Stimulated activated effector memory CD8-positive, alpha-beta T cell treated with anti-CD3 and anti-CD28 coated beads, Interleukin-12 subunit alpha, Interleukin-12 subunit beta, amount 100 ng/mL, for 72 hours (primary cell): ENCODE measurements at regions not wholly inside any gene's neighbourhood (a gene's known extent, or its start where the extent isn't known, plus 50 kb on each side); places are given as distances from the start of the nearest gene placed in this dataset.

Source experiments
- ATAC-seq: fragments of 150-1000 bp; cut with Tn5 transposase; 2 replicates; pipeline ENCODE4 v1.10.0; 2021
- DNase-seq, 2 donors: peaks; one replicate each; pipeline ENCODE4 v3.0.0; 2021 to 2022; ENCODE audit warnings: low spot score in 2 of 2
- H3K27ac Mint-ChIP-seq: one replicate; pipeline ENCODE4 v1.8.0; 2022; ENCODE audit warnings: mild to moderate bottlenecking, mixed read lengths
- H3K36me3 Mint-ChIP-seq: one replicate; pipeline ENCODE4 v1.8.0; 2022; ENCODE audit warnings: mild to moderate bottlenecking, mixed read lengths
- H3K4me1 Mint-ChIP-seq: one replicate; pipeline ENCODE4 v1.8.0; 2022; ENCODE audit warnings: mixed read lengths
- H3K4me3 Mint-ChIP-seq: one replicate; pipeline ENCODE4 v1.8.0; 2022; ENCODE audit warnings: mild to moderate bottlenecking, mixed read lengths
- H3K9me3 Mint-ChIP-seq: one replicate; pipeline ENCODE4 v1.8.0; 2022; ENCODE audit warnings: mixed read lengths

GRCh38 chr10:128874331-128874730 is 592.7 kb upstream of the MGMT start:
- H3K36me3 Mint-ChIP-seq, result no peaks in the 10 kb centered on the region
- no peaks in the 10 kb centered on the region for H3K4me1 Mint-ChIP-seq
- no peaks in the 10 kb centered on the region for H3K9me3 Mint-ChIP-seq
- ATAC-seq, result no peak
- no peak overlapping the region for H3K27ac Mint-ChIP-seq
- DNase-seq, result no peak
- H3K4me3 Mint-ChIP-seq, result no peak overlapping the region

GRCh38 chr10:128875030-128875744 is 591.9 kb upstream of the MGMT start:
- no peak for ATAC-seq
- no peaks in the 10 kb centered on the region for H3K36me3 Mint-ChIP-seq
- no peaks in the 10 kb centered on the region for H3K9me3 Mint-ChIP-seq
- H3K4me3 Mint-ChIP-seq, result no peak overlapping the region
- DNase-seq, result no peak
- H3K27ac Mint-ChIP-seq, result no peak overlapping the region
- no peaks in the 10 kb centered on the region for H3K4me1 Mint-ChIP-seq

GRCh38 chr10:128875956-128876736 is 590.9 kb upstream of the MGMT start:
- Mint-ChIP-seq H3K27ac (no peak overlapping the region), H3K4me1 (no peaks in the 10 kb centered on the region), H3K4me3 (no peak overlapping the region), H3K9me3 (peaks cover 3% of the 10 kb centered on the region), H3K36me3 (no peaks in the 10 kb centered on the region)
- DNase-seq, result no peak
- ATAC-seq, result no peak

- DNase-seq (no peak), ATAC-seq (no peak)
- Mint-ChIP-seq H3K27ac (no peak overlapping the region), H3K9me3 (peaks cover 3% of the 10 kb centered on the region), H3K36me3 (no peaks in the 10 kb centered on the region), H3K4me3 (no peak overlapping the region), H3K4me1 (no peaks in the 10 kb centered on the region)
Measured at GRCh38 chr10:128877141-128877540, 589.9 kb upstream of the MGMT start.

- Mint-ChIP-seq H3K4me1 (no peaks in the 10 kb centered on the region), H3K27ac (no peak overlapping the region)
- DNase-seq, result no peak
Measured at GRCh38 chr10:128877936-128878335, 589.1 kb upstream of the MGMT start.

GRCh38 chr10:128879030-128879429 is 588.0 kb upstream of the MGMT start:
- H3K4me3 Mint-ChIP-seq, result no peak overlapping the region
- H3K9me3 Mint-ChIP-seq, result peaks cover 3% of the 10 kb centered on the region
- DNase-seq (no peak), ATAC-seq (no peak)
- no peak overlapping the region for H3K27ac Mint-ChIP-seq
- no peaks in the 10 kb centered on the region for H3K36me3 Mint-ChIP-seq
- no peaks in the 10 kb centered on the region for H3K4me1 Mint-ChIP-seq

More at GRCh38 chr10:128877936-128878335, 589.1 kb upstream of the MGMT start:
- Mint-ChIP-seq H3K9me3 (peaks cover 3% of the 10 kb centered on the region), H3K4me3 (no peak overlapping the region), H3K36me3 (no peaks in the 10 kb centered on the region)
- ATAC-seq, result no peak

- Mint-ChIP-seq H3K27ac (no peak overlapping the region), H3K36me3 (no peaks in the 10 kb centered on the region), H3K4me1 (no peaks in the 10 kb centered on the region), H3K4me3 (no peak overlapping the region), H3K9me3 (peaks cover 3% of the 10 kb centered on the region)
- DNase-seq (peak in 1 of 2 donors; percentile 7), ATAC-seq (no peak)
Measured at GRCh38 chr10:128879441-128880140, 587.5 kb upstream of the MGMT start.

GRCh38 chr10:128880159-128880725 is 586.8 kb upstream of the MGMT start:
- H3K4me3 Mint-ChIP-seq, result no peak overlapping the region
- no peak overlapping the region for H3K27ac Mint-ChIP-seq
- no peak for ATAC-seq
- H3K9me3 Mint-ChIP-seq, result peaks cover 3% of the 10 kb centered on the region
- no peaks in the 10 kb centered on the region for H3K36me3 Mint-ChIP-seq
- peak in 1 of 2 donors; percentile 7 for DNase-seq
- H3K4me1 Mint-ChIP-seq, result no peaks in the 10 kb centered on the region

- no peak for ATAC-seq
- Mint-ChIP-seq H3K9me3 (peaks cover 3% of the 10 kb centered on the region), H3K4me3 (no peak overlapping the region), H3K36me3 (no peaks in the 10 kb centered on the region), H3K4me1 (no peaks in the 10 kb centered on the region), H3K27ac (no peak overlapping the region)
- peak in 1 of 2 donors; percentile 1 for DNase-seq
Measured at GRCh38 chr10:128881086-128881485, 586.0 kb upstream of the MGMT start.

- H3K36me3 Mint-ChIP-seq, result no peaks in the 10 kb centered on the region
- H3K9me3 Mint-ChIP-seq, result peaks cover 4% of the 10 kb centered on the region
- H3K4me3 Mint-ChIP-seq, result no peak overlapping the region
- DNase-seq (peak in 1 of 2 donors; percentile 28), ATAC-seq (no peak)
- H3K27ac Mint-ChIP-seq, result no peak overlapping the region
- no peaks in the 10 kb centered on the region for H3K4me1 Mint-ChIP-seq
Measured at GRCh38 chr10:128883231-128884032, 583.6 kb upstream of the MGMT start.

- Mint-ChIP-seq H3K36me3 (no peaks in the 10 kb centered on the region), H3K4me3 (no peak overlapping the region), H3K9me3 (peaks cover 8% of the 10 kb centered on the region), H3K4me1 (no peaks in the 10 kb centered on the region), H3K27ac (no peak overlapping the region)
- DNase-seq, result peak in 1 of 2 donors; percentile 18
- ATAC-seq, result no peak
Measured at GRCh38 chr10:128884033-128884425, 583.0 kb upstream of the MGMT start.

GRCh38 chr10:128884496-128885072 is 582.5 kb upstream of the MGMT start:
- Mint-ChIP-seq H3K4me1 (no peaks in the 10 kb centered on the region), H3K4me3 (no peak overlapping the region), H3K36me3 (no peaks in the 10 kb centered on the region), H3K27ac (no peak overlapping the region), H3K9me3 (peaks cover 11% of the 10 kb centered on the region)
- ATAC-seq (no peak), DNase-seq (no peak)

- H3K36me3 Mint-ChIP-seq, result no peaks in the 10 kb centered on the region
- DNase-seq (no peak), ATAC-seq (no peak)
- peaks cover 10% of the 10 kb centered on the region for H3K9me3 Mint-ChIP-seq
- H3K4me1 Mint-ChIP-seq, result no peaks in the 10 kb centered on the region
- H3K4me3 Mint-ChIP-seq, result no peak overlapping the region
- no peak overlapping the region for H3K27ac Mint-ChIP-seq
Measured at GRCh38 chr10:128885573-128886555, 581.2 kb upstream of the MGMT start.
